GM12878 (cell line): ENCODE measurements at regions not wholly inside any gene's neighbourhood (a gene's known extent, or its start where the extent isn't known, plus 50 kb on each side); places are given as distances from the start of the nearest gene placed in this dataset.

Source experiments
- ATAC-seq: fragments of 200-7000 bp; cut with Tn5 transposase; 3 replicates; pipeline ENCODE4 v1.9.1; 2020; ENCODE audit warnings: mild to moderate bottlenecking, moderate library complexity
- BruUV-seq: library from RNA; stranded (reverse); fragments of 400-500 nt; replicated peaks from 2 replicates; lab custom pipeline; 2021; lab: Mats Ljungman, UMichigan
- CTCF ChIA-PET: fragments of 300-600 bp; sonication (Branson Sonifier 250); formaldehyde crosslinking; extraction: SDS; loops from one replicate; lab custom pipeline; 2021; ENCODE audit warnings: inconsistent platforms; lab: Yijun Ruan, JAX
- POLR2A ChIA-PET: fragments of 350-600 bp; formaldehyde crosslinking; extraction: SDS; loops from one replicate; lab custom pipeline; 2021; ENCODE audit warnings: inconsistent platforms; lab: Charles Lee
- RAD21 ChIA-PET: fragments of 300-600 bp; sonication (Branson Sonifier 250); formaldehyde crosslinking; loops from one replicate; lab custom pipeline; 2023; ENCODE audit warnings: antibody characterized with exemption; ENCODE audit not compliant: unreplicated experiment; lab: Charles Lee
- SMC1A ChIA-PET: fragments of 300-600 bp; sonication (Branson Sonifier 250); formaldehyde crosslinking; loops from one replicate; lab custom pipeline; 2023; ENCODE audit not compliant: unreplicated experiment, uncharacterized antibody; lab: Charles Lee
- DNase-seq: peaks from one replicate; pipeline ENCODE4 v3.0.0-alpha.2; 2011; ENCODE audit warnings: low read depth, low spot score
- FAIRE-seq: peaks from 3 replicates; lab custom pipeline; 2011; peaks lifted over from hg19 to GRCh38; lab: Jason Lieb, UNC
- H2AFZ ChIP-seq: 2 replicates; pipeline ENCODE4 v1.6.0; 2011; ENCODE audit warnings: low read depth, low read length, control low read depth; ENCODE audit not compliant: control insufficient read depth
- H3K27ac ChIP-seq: 2 replicates; pipeline ENCODE4 v1.5.1; 2011; ENCODE audit warnings: control low read depth; ENCODE audit not compliant: control insufficient read depth, insufficient read depth
- H3K27me3 ChIP-seq, 2 experiments: replicated peaks in 1 of 2; 2 replicates each; pipeline versions ENCODE4 v1.6.0 to v1.6.1; 2011; ENCODE audit warnings: low read length in 1 of 2; ENCODE audit not compliant: control insufficient read depth in 2 of 2, insufficient read depth in 2 of 2
- H3K36me3 ChIP-seq, 2 experiments: 2 replicates each; pipeline ENCODE4 v1.5.1; 2011; ENCODE audit warnings: low read length in 1 of 2; ENCODE audit not compliant: control insufficient read depth in 2 of 2, insufficient read depth in 2 of 2
- H3K4me1 ChIP-seq: 2 replicates; pipeline ENCODE4 v1.6.1; 2011; ENCODE audit warnings: mild to moderate bottlenecking, low read length, moderate library complexity, mixed read lengths; ENCODE audit not compliant: control insufficient read depth, insufficient read depth
- H3K4me2 ChIP-seq: 2 replicates; pipeline ENCODE4 v1.6.0; 2011; ENCODE audit warnings: control low read depth; ENCODE audit not compliant: control insufficient read depth, insufficient read depth
- H3K4me3 ChIP-seq: fragments of 200-600 bp; sonication (generic); 2 replicates; pipeline ENCODE4 v1.5.1; 2016
- H3K79me2 ChIP-seq: 2 replicates; pipeline ENCODE4 v1.6.0; 2011; ENCODE audit warnings: low read length; ENCODE audit not compliant: control insufficient read depth, insufficient read depth
- H3K9ac ChIP-seq: 2 replicates; pipeline ENCODE4 v1.8.0; 2011; ENCODE audit warnings: low read length, control low read depth, mixed read lengths; ENCODE audit not compliant: control insufficient read depth, insufficient read depth
- H3K9me3 ChIP-seq: replicated peaks from 3 replicates; pipeline ENCODE4 v1.5.1; 2011; ENCODE audit warnings: mild to moderate bottlenecking, low read length; ENCODE audit not compliant: control insufficient read depth, insufficient read depth
- H4K20me1 ChIP-seq: 2 replicates; pipeline ENCODE4 v1.6.0; 2011; ENCODE audit not compliant: control insufficient read depth, insufficient read depth
- ATF2 ChIP-seq: IDR thresholded peaks from 2 replicates; pipeline ENCODE4 v1.6.1; 2012; ENCODE audit warnings: low read length, inconsistent platforms
- ATF7 ChIP-seq: fragments of 450-650 bp; IDR thresholded peaks from 2 replicates; pipeline ENCODE4 v1.6.1; 2016; ENCODE audit warnings: low read depth, mild to moderate bottlenecking
- BCLAF1 ChIP-seq: fragments of 450-650 bp; IDR thresholded peaks from 2 replicates; pipeline ENCODE4 v1.6.1; 2017; ENCODE audit warnings: antibody characterized with exemption, mild to moderate bottlenecking, moderate library complexity
- BMI1 ChIP-seq: fragments of 450-650 bp; IDR thresholded peaks from 2 replicates; pipeline ENCODE4 v1.6.1; 2016; ENCODE audit warnings: mild to moderate bottlenecking, moderate library complexity, borderline replicate concordance
- CBX5 ChIP-seq: sonication (generic); IDR thresholded peaks from 2 replicates; pipeline ENCODE4 v1.6.1; 2016; ENCODE audit warnings: low read depth, moderate library complexity, mild to moderate bottlenecking, inconsistent platforms
- CHD1 ChIP-seq: IDR thresholded peaks from 2 replicates; pipeline ENCODE4 v1.6.1; 2012; ENCODE audit warnings: low read depth, low read length, improper control_type of control experiment
- CHD2 ChIP-seq: IDR thresholded peaks from 2 replicates; pipeline ENCODE4 v1.6.1; 2011; ENCODE audit warnings: low read depth, low read length, improper control_type of control experiment, borderline replicate concordance
- CREB1 ChIP-seq: IDR thresholded peaks from 2 replicates; pipeline ENCODE4 v1.6.1; 2012; ENCODE audit warnings: low read depth, mild to moderate bottlenecking, inconsistent platforms
- HDAC6 ChIP-seq: fragments of 200-600 bp; sonication (generic); IDR thresholded peaks from one replicate; pipeline ENCODE4 v1.8.0; 2017; ENCODE audit warnings: antibody characterized with exemption; ENCODE audit not compliant: unreplicated experiment
- NBN ChIP-seq: fragments of 450-650 bp; IDR thresholded peaks from 2 replicates; pipeline ENCODE4 v1.6.1; 2016
- NR2F1 ChIP-seq: fragments of 450-650 bp; conservative IDR thresholded peaks from 2 replicates; pipeline ENCODE4 v1.6.1; 2017; ENCODE audit warnings: mild to moderate bottlenecking
- POLR2AphosphoS2 ChIP-seq: IDR thresholded peaks from 2 replicates; pipeline ENCODE4 v1.6.1; 2011; ENCODE audit warnings: low read depth, mild to moderate bottlenecking, low read length, improper control_type of control experiment, moderate library complexity
- POLR2AphosphoS5 ChIP-seq: IDR thresholded peaks from 2 replicates; pipeline ENCODE4 v1.6.1; 2011; ENCODE audit warnings: mild to moderate bottlenecking, low read length, inconsistent platforms
- RELA ChIP-seq: fragments of 450-650 bp; IDR thresholded peaks from 2 replicates; pipeline ENCODE4 v1.8.0; 2014; ENCODE audit warnings: borderline replicate concordance; ENCODE audit not compliant: partially characterized antibody
- SUPT20H ChIP-seq: IDR thresholded peaks from 2 replicates; pipeline ENCODE4 v1.6.1; 2011; ENCODE audit warnings: low read depth, mild to moderate bottlenecking, low read length, moderate library complexity, borderline replicate concordance; ENCODE audit not compliant: control insufficient read depth
- TCF7 ChIP-seq: IDR thresholded peaks from 2 replicates; pipeline ENCODE4 v1.6.1; 2014; ENCODE audit warnings: antibody characterized with exemption, borderline replicate concordance
- WGBS: methylation state at CpG from one replicate; pipeline ENCODE4 v1.1.6; 2016; ENCODE audit warnings: low lambda C conversion rate; ENCODE audit not compliant: insufficient replicate concordance, insufficient coverage; ENCODE audit errors: missing lambda C conversion rate; 5-methylcytosine and 5-hydroxymethylcytosine counted together
- in situ Hi-C: fragments of 300-500 bp; cut with MboI; formaldehyde crosslinking; loops from 9 replicates; pipeline ENCODE4 v1.14.3; 2018; ENCODE audit warnings: mixed read lengths
- intact Hi-C: fragments of 100-400 bp; cut with micrococcal nuclease; formaldehyde crosslinking; loops from one replicate; pipeline ENCODE4 v1.14.2; 2022; ENCODE audit not compliant: unreplicated experiment

GRCh38 chr16:54748611-54749190 is 182.0 kb upstream of the IRX5 start:
- H3K4me1 ChIP-seq = no peaks in the 10 kb centered on the region
- H3K9me3 ChIP-seq = no peaks in the 10 kb centered on the region
- no peaks in the 10 kb centered on the region for H3K79me2 ChIP-seq
- in situ Hi-C loops = no loop called here
- BruUV-seq = no TSS peak
- ChIA-PET POLR2A (no interaction called here), CTCF (no interaction called here), SMC1A (no interaction called here), RAD21 (no interaction called here)
- WGBS = 14% methylated on average over 6 of the region's 6 CpGs
- no peak for TF ChIP-seq CREB1
- TF ChIP-seq POLR2AphosphoS2 = no peak
- TF ChIP-seq CBX5 = no peak
- TF ChIP-seq SUPT20H = no peak
- TF ChIP-seq ATF7 = no peak
- no peak for TF ChIP-seq NBN
- no peak for TF ChIP-seq BCLAF1
- TF ChIP-seq RELA = no peak
- TF ChIP-seq TCF7 = no peak
- TF ChIP-seq HDAC6 = no peak
- TF ChIP-seq ATF2 = no peak
- TF ChIP-seq BMI1 = no peak
- TF ChIP-seq POLR2AphosphoS5 = no peak
- no peak for TF ChIP-seq NR2F1
- no peak for TF ChIP-seq CHD1
- TF ChIP-seq CHD2 = no peak
- no peaks in the 10 kb centered on the region for H3K36me3 ChIP-seq
- H2AFZ ChIP-seq = no peak overlapping the region
- intact Hi-C loops = no loop called here
- no peak overlapping the region for H3K4me3 ChIP-seq
- FAIRE-seq (no peak), ATAC-seq (no peak), DNase-seq (no peak)
- H3K4me2 ChIP-seq = no peak overlapping the region
- H3K9ac ChIP-seq = no peak overlapping the region
- no peaks in the 10 kb centered on the region for H3K27me3 ChIP-seq
- no peaks in the 10 kb centered on the region for H4K20me1 ChIP-seq
- H3K27ac ChIP-seq = no peak overlapping the region
